Astrocyte of the cerebellum (primary cell): ENCODE measurements at regions not wholly inside any gene's neighbourhood (a gene's known extent, or its start where the extent isn't known, plus 50 kb on each side); places are given as distances from the start of the nearest gene placed in this dataset.

Experiments
- DNase-seq: peaks from one replicate; pipeline ENCODE4 v3.0.0-alpha.2; 2011; ENCODE audit warnings: low read depth
- H3K4me3 ChIP-seq: 2 replicates; pipeline ENCODE4 v1.5.1; 2011; ENCODE audit warnings: mild to moderate bottlenecking, low read depth, low read length, moderate library complexity
- in situ Hi-C: cut with HindIII; loops from 2 replicates; pipeline ENCODE4 v1.10.0; 2017; ENCODE audit warnings: low sequenced_read_pairs
- TF ChIP-seq, protein P1 (sequence below): IDR thresholded peaks from 2 replicates; pipeline ENCODE4 v1.5.1; 2012; ENCODE audit warnings: low read length, low read depth, moderate library complexity, mild to moderate bottlenecking; ENCODE audit errors: missing control alignments

DNA sequence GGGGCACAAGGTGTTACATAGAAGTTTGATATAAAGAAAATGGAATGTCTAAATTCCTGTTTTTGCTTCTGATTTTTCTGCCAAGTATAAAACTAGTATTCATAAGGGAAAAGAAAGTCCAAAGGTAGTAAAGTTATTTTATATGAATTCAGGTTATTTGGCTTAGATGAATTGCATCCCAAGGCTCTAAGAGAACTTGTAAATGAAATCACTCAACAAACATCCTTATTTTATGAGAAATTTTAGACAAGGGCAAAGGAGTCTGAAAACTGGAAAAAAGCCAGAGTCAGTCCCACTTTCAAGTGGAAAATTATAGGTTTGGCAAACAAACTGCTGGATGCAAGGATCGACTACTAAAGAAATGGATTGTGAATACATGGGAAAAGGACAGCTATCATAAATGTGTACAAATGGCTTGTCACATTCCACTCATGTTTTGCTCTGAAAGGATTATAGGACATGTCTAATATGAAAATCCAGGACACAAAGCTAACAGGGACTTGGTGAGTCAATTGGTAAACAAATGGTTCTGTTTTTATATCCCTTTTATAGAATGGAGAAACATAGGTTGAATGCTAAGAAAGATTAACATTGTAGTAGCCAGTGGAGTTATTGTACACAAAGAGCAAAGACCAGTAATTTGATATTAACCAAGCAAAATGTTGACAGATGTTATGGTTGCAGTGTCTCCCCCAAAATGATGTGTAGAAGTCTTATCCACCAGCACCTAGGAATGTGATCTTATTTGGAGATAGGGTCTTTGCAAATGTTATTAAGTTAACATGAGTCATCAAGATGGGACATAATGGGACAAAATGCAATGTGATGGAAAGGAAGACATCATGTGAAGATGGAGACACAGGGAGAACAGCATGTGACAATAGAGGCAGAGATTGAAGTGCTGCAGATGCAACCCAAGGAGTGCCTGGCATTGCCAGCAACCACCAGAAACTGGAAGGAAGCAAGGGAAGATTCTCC lies 495.7 kb downstream of the TLE1 start:
- DNase-seq: no peak
- no peak overlapping the region for H3K4me3 ChIP-seq
- in situ Hi-C loops: no loop called here
- TF ChIP-seq, protein P1, sequence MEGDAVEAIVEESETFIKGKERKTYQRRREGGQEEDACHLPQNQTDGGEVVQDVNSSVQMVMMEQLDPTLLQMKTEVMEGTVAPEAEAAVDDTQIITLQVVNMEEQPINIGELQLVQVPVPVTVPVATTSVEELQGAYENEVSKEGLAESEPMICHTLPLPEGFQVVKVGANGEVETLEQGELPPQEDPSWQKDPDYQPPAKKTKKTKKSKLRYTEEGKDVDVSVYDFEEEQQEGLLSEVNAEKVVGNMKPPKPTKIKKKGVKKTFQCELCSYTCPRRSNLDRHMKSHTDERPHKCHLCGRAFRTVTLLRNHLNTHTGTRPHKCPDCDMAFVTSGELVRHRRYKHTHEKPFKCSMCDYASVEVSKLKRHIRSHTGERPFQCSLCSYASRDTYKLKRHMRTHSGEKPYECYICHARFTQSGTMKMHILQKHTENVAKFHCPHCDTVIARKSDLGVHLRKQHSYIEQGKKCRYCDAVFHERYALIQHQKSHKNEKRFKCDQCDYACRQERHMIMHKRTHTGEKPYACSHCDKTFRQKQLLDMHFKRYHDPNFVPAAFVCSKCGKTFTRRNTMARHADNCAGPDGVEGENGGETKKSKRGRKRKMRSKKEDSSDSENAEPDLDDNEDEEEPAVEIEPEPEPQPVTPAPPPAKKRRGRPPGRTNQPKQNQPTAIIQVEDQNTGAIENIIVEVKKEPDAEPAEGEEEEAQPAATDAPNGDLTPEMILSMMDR: no peak

DNA sequence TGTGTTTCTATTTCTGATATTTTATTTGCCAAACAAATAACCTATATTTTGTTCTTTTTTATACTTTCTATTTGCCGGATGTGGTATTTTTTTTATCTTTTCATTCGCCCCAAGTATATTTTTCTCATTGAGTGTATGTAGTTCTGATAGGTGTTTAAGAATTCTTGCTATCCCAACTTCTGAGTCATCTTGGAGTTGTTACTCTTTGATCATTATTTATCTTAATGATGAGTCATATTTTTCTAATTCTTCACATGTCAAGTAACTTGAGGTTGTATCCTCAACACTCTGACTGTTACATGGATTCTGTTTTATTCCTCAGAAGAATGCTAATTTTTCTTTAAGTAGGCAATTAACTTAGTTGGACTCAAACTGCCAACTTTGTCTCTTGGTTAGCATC lies 498.1 kb downstream of the TLE1 start:
- in situ Hi-C loops: no loop called here

DNA sequence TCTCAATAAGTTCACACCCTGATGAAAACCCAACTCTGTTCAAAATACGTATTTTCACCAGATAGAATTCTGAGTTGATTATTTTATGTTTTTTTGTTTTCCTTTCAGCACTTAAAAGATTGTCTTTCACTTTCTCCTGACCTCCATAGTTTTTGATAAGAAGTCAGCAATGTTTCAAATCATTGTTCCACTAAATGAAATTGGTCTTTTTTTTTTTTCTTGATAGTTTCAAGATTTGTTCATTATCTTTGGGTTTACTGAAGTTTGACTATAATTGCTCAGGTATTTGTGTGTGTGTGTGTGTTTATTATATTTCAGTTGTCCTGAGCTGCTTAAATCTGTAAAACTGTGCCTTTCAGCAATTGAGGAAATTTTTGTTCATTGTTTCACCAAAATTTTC lies 498.7 kb downstream of the TLE1 start:
- TF ChIP-seq, protein P1: no peak
- in situ Hi-C loops: no loop called here

More for the DNA sequence above, 498.1 kb downstream of the TLE1 start:
- DNase-seq: no peak
- no peak overlapping the region for H3K4me3 ChIP-seq
- TF ChIP-seq, protein P1: no peak

DNA sequence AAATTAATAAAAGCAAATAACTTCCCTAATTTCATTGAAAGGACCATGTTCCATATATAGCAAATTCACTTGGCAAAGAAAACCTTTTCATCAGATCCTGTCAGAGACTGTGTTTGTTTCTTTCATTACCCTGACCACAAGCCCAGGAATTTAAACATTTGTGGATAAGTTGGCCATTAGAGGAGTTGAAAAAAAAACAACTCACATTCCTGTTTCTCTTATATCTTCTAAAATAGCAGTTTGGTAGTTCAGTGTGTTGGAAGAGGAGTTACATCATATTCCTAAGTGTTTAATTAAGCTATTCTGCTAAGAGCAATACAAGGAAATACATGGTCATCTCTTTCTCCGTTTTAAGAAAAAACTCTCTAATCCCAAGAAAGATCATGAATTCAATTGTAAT lies 505.6 kb downstream of the TLE1 start:
- DNase-seq: peak; percentile 83
- in situ Hi-C loops: no loop called here
- TF ChIP-seq, protein P1: no peak
- no peak overlapping the region for H3K4me3 ChIP-seq

More for the DNA sequence above, 498.7 kb downstream of the TLE1 start:
- H3K4me3 ChIP-seq: no peak overlapping the region
- no peak for DNase-seq

DNA sequence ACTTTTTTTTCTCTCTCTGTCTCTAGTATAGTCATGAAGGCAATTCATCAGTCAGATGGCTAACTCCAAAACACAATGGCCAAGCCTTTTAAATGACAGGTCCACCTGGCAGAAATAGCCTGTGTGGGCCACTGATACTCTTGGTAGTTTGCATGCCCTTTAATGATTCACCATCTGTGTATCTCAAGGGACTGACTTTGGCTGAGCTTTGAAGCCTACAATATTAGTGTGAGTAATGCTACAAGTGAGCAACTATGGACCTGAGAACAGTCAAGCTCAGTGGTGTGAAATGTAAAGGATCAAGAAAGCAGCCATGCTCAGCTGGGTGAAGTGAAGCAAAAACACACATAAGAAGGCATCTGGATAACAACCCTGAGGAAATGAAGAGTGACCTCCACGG lies 506.9 kb downstream of the TLE1 start:
- no peak overlapping the region for H3K4me3 ChIP-seq
- TF ChIP-seq, protein P1: no peak

DNA sequence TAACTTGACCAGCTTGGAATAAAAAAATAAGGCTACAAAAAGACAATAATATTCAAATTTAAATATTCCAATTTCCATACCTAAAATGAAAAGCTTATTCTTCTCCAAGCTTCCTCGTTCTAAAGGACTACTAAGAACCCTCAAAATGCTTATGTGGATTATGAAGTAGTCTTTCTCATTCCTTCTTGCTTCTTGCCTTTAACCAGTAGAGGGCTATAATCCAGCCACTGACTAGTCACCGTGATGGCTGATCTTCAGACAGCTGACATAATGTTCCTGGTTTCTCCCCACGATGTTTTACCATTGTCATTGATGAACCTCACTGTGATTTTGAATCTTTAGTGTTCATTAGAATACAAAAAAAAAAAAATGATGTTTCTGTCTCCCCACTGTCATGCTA lies 515.3 kb downstream of the TLE1 start:
- no peak overlapping the region for H3K4me3 ChIP-seq
- DNase-seq: no peak
- in situ Hi-C loops: no loop called here
- TF ChIP-seq, protein P1: no peak

More for the DNA sequence above, 506.9 kb downstream of the TLE1 start:
- DNase-seq: peak; percentile 65
- in situ Hi-C loops: no loop called here
